ENCODE measurements at regions not wholly inside any gene's neighbourhood (a gene's known extent, or its start where the extent isn't known, plus 50 kb on each side); places are given as distances from the start of the nearest gene placed in this dataset.

- Mint-ChIP-seq H3K4me1 (no peaks in the 10 kb centered on the region; the same call in 1 of the 2 replicates), H3K9me3 (no peaks in the 10 kb centered on the region), H3K4me3 (no peak overlapping the region), H3K27ac (no peak overlapping the region), H3K36me3 (no peaks in the 10 kb centered on the region), H3K27me3 (ENCODE audit: low read depth) (peaks cover 17% of the 10 kb centered on the region)
- no peak for ATAC-seq
- DNase-seq (ENCODE audit: low spot score) = no peak
- ChIA-PET CTCF (no interaction called here), POLR2A (no interaction called here)
- TF ChIP-seq NR1H2 (CRISPR knock-in tag; IDR thresholded peaks at IDR 0.05) = no peak
- no peak for TF ChIP-seq NR3C1 (CRISPR knock-in tag; conservative IDR thresholded peaks at IDR 0.05; ENCODE audit: low read depth)
- TF ChIP-seq ZBTB21 (CRISPR knock-in tag; IDR thresholded peaks at IDR 0.05; ENCODE audit: borderline replicate concordance) = no peak
- TF ChIP-seq FOXP4 (CRISPR knock-in tag; IDR thresholded peaks at IDR 0.05) = no peak
- TF ChIP-seq SMAD4 (CRISPR knock-in tag; IDR thresholded peaks at IDR 0.05) = no peak
- no peak for TF ChIP-seq ZNF532 (CRISPR knock-in tag; IDR thresholded peaks at IDR 0.05; ENCODE audit: borderline replicate concordance)
- no peak for TF ChIP-seq TCF7 (CRISPR knock-in tag; IDR thresholded peaks at IDR 0.05; ENCODE audit: low read depth)
- TF ChIP-seq NFE2L1 (CRISPR knock-in tag; IDR thresholded peaks at IDR 0.05) = no peak
- TF ChIP-seq RORB (CRISPR knock-in tag; IDR thresholded peaks at IDR 0.05) = no peak
- TF ChIP-seq AFF4 (CRISPR knock-in tag; IDR thresholded peaks at IDR 0.05; ENCODE audit: borderline replicate concordance) = no peak
- no peak for TF ChIP-seq RELA (CRISPR knock-in tag; IDR thresholded peaks at IDR 0.05; ENCODE audit: borderline replicate concordance)
Measured at GRCh38 chr6:170018936-170019817, 267.8 kb downstream of the ERMARD start.

GRCh38 chr6:170018422-170018935, 267.1 kb downstream of the ERMARD start:
- Mint-ChIP-seq H3K4me3 (no peak overlapping the region), H3K27ac (no peak overlapping the region), H3K4me1 (no peaks in the 10 kb centered on the region; the same call in 1 of the 2 replicates), H3K27me3 (ENCODE audit: low read depth) (peaks cover 17% of the 10 kb centered on the region), H3K36me3 (no peaks in the 10 kb centered on the region), H3K9me3 (no peaks in the 10 kb centered on the region)
- no peak for TF ChIP-seq CDX4 (CRISPR knock-in tag; IDR thresholded peaks at IDR 0.05; ENCODE audit: borderline replicate concordance)
- ATAC-seq = no peak
- DNase-seq (ENCODE audit: low spot score) = no peak
- CTCF ChIA-PET = no interaction called here
- POLR2A ChIA-PET = no interaction called here

All from WTC11 (cell line).